Fibroblast of lung (primary cell): ENCODE measurements at regions not wholly inside any gene's neighbourhood (a gene's known extent, or its start where the extent isn't known, plus 50 kb on each side); places are given as distances from the start of the nearest gene placed in this dataset.

Experiments
- EZH2 ChIP-seq: IDR thresholded peaks from 2 replicates; pipeline ENCODE4 v1.5.1; 2012; ENCODE audit warnings: low read length, control low read depth, mild to moderate bottlenecking; ENCODE audit errors: missing control alignments
- TF ChIP-seq, protein P1 (sequence below), 2 donors: IDR thresholded peaks in 1 of 2; conservative IDR thresholded peaks in 1 of 2; 1 replicate in 1 of 2; 2 replicates in 1 of 2; pipeline ENCODE4 v1.5.1; 2011 to 2012; ENCODE audit warnings: low read length in 2 of 2, control low read depth in 1 of 2, inconsistent platforms in 1 of 2, low read depth in 1 of 2, mild to moderate bottlenecking in 1 of 2

DNA sequence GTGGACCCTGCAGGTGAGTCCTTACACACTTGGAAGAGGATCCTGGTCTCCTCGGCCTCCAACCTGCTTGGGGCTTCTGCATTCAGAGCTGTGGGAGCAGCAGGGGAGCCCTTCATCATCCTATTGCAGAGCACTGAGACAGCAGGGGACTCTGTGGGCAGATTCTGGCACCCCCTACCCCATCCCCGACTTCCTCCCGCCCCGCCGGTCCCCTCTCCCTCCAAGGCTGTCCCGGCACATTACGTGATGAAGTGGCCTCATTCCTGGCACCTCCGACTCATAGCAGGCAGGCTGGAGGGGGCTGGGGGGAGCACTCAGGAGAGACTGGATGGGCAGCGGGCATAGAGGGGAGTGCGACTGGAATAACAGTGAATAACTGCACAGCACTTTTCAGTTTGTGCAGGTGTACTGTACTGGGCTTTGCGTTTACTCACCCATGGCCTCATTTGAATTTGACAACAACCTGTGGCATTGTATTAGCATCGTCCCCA is 394.1 kb downstream of the MATN1 start:
- TF ChIP-seq, protein P1, sequence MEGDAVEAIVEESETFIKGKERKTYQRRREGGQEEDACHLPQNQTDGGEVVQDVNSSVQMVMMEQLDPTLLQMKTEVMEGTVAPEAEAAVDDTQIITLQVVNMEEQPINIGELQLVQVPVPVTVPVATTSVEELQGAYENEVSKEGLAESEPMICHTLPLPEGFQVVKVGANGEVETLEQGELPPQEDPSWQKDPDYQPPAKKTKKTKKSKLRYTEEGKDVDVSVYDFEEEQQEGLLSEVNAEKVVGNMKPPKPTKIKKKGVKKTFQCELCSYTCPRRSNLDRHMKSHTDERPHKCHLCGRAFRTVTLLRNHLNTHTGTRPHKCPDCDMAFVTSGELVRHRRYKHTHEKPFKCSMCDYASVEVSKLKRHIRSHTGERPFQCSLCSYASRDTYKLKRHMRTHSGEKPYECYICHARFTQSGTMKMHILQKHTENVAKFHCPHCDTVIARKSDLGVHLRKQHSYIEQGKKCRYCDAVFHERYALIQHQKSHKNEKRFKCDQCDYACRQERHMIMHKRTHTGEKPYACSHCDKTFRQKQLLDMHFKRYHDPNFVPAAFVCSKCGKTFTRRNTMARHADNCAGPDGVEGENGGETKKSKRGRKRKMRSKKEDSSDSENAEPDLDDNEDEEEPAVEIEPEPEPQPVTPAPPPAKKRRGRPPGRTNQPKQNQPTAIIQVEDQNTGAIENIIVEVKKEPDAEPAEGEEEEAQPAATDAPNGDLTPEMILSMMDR (conservative IDR thresholded peaks at IDR 0.05 in 1 of 2, IDR thresholded peaks at IDR 0.05 in 1 of 2; ENCODE audit: low read depth in 1 of 2, low read length in 2 of 2) = no peak
- TF ChIP-seq EZH2 = no peak
